Umbilical cord (tissue), 1 donor: ENCODE measurements at regions not wholly inside any gene's neighbourhood (a gene's known extent, or its start where the extent isn't known, plus 50 kb on each side); places are given as distances from the start of the nearest gene placed in this dataset.

Experiments used
- DNase-seq: peaks from one replicate; pipeline ENCODE4 v3.0.0-alpha.2; 2015; ENCODE audit warnings: low spot score

- no peak for DNase-seq
Observed at GRCh38 chr9:2311920-2312319, 296.8 kb downstream of the SMARCA2 start.

GRCh38 chr9:2313512-2313911 lies 298.4 kb downstream of the SMARCA2 start:
- DNase-seq: no peak

- DNase-seq: no peak
Observed at GRCh38 chr9:2317591-2317990, 302.4 kb downstream of the SMARCA2 start.

- DNase-seq: no peak
Observed at GRCh38 chr9:2319421-2319820, 302.2 kb upstream of the VLDLR start.

GRCh38 chr9:2320114-2320513 lies 301.5 kb upstream of the VLDLR start:
- DNase-seq: no peak

GRCh38 chr9:2320632-2321031 lies 301.0 kb upstream of the VLDLR start:
- no peak for DNase-seq

GRCh38 chr9:2321523-2322148 lies 300.0 kb upstream of the VLDLR start:
- DNase-seq: no peak

GRCh38 chr9:2324742-2325141 lies 296.8 kb upstream of the VLDLR start:
- DNase-seq: no peak

- DNase-seq: no peak
Observed at GRCh38 chr9:2332663-2333062, 288.9 kb upstream of the VLDLR start.

- no peak for DNase-seq
Observed at GRCh38 chr9:2335260-2335659, 286.3 kb upstream of the VLDLR start.

GRCh38 chr9:2336055-2336454 lies 285.5 kb upstream of the VLDLR start:
- DNase-seq: no peak

- DNase-seq: no peak
Observed at GRCh38 chr9:2337131-2337530, 284.5 kb upstream of the VLDLR start.

GRCh38 chr9:2337627-2338026 lies 284.0 kb upstream of the VLDLR start:
- no peak for DNase-seq

- no peak for DNase-seq
Observed at GRCh38 chr9:2338777-2339365, 282.7 kb upstream of the VLDLR start.

GRCh38 chr9:2339416-2339815 lies 282.2 kb upstream of the VLDLR start:
- no peak for DNase-seq

GRCh38 chr9:2340046-2340760 lies 281.4 kb upstream of the VLDLR start:
- DNase-seq: no peak

- DNase-seq: no peak
Observed at GRCh38 chr9:2341126-2341525, 280.5 kb upstream of the VLDLR start.

- DNase-seq: no peak
Observed at GRCh38 chr9:2341956-2342355, 279.6 kb upstream of the VLDLR start.

- DNase-seq: no peak
Observed at GRCh38 chr9:2343756-2344155, 277.8 kb upstream of the VLDLR start.

- no peak for DNase-seq
Observed at GRCh38 chr9:2344436-2344835, 277.2 kb upstream of the VLDLR start.

GRCh38 chr9:2345013-2345412 lies 276.6 kb upstream of the VLDLR start:
- no peak for DNase-seq

GRCh38 chr9:2346277-2346913 lies 275.2 kb upstream of the VLDLR start:
- DNase-seq: no peak

GRCh38 chr9:2351324-2351723 lies 270.3 kb upstream of the VLDLR start:
- DNase-seq: no peak
